Endothelial cell of umbilical vein (primary cell): ENCODE measurements at regions not wholly inside any gene's neighbourhood (a gene's known extent, or its start where the extent isn't known, plus 50 kb on each side); places are given as distances from the start of the nearest gene placed in this dataset.

ENCODE experiments used
- BruUV-seq: library from RNA; stranded (reverse); fragments of 400-500 nt; replicated peaks from 2 replicates; lab custom pipeline; 2021; lab: Mats Ljungman, UMichigan
- CTCF ChIA-PET: fragments of 300-600, 350-600 bp; sonication (Branson Sonifier 250); formaldehyde crosslinking; loops from one replicate; lab custom pipeline; 2021; ENCODE audit warnings: antibody characterized with exemption, inconsistent platforms; lab: Charles Lee
- POLR2A ChIA-PET: fragments of 300-600, 350-600 bp; sonication (Branson Sonifier 250); formaldehyde crosslinking; loops from one replicate; lab custom pipeline; 2021; ENCODE audit warnings: antibody characterized with exemption, inconsistent platforms; lab: Charles Lee
- DNase-seq: peaks from one replicate; pipeline ENCODE4 v3.0.0-alpha.2; 2011; ENCODE audit warnings: low read depth, low spot score
- FAIRE-seq: peaks from 2 replicates; lab custom pipeline; 2011; peaks lifted over from hg19 to GRCh38; lab: Jason Lieb, UNC
- H2AFZ ChIP-seq: 2 replicates; pipeline ENCODE4 v1.6.0; 2012; ENCODE audit warnings: low read depth, low read length, control low read depth, inconsistent platforms
- H3K27ac ChIP-seq: 2 replicates; pipeline ENCODE4 v1.5.1; 2011; ENCODE audit warnings: low read depth, mild to moderate bottlenecking, control low read depth, low read length, moderate library complexity; ENCODE audit not compliant: insufficient read depth
- H3K27me3 ChIP-seq, 2 experiments: 2 replicates each; pipeline versions ENCODE4 v1.6.0 to v1.6.1; 2011; ENCODE audit warnings: low read length in 2 of 2, mixed read lengths in 1 of 2; ENCODE audit not compliant: control insufficient read depth in 2 of 2, insufficient read depth in 2 of 2
- H3K36me3 ChIP-seq, 2 experiments: 2 replicates in 1 of 2; 3 replicates in 1 of 2; pipeline ENCODE4 v1.5.1; 2011; ENCODE audit warnings: low read length in 2 of 2, mild to moderate bottlenecking in 1 of 2, moderate library complexity in 1 of 2; ENCODE audit not compliant: control insufficient read depth in 2 of 2, insufficient read depth in 2 of 2; ENCODE audit errors: extremely low read depth in 1 of 2
- H3K4me1 ChIP-seq: 3 replicates; pipeline ENCODE4 v1.5.1; 2011; ENCODE audit warnings: mild to moderate bottlenecking, low read length; ENCODE audit not compliant: control insufficient read depth, insufficient read depth; ENCODE audit errors: extremely low read depth
- H3K4me2 ChIP-seq: 2 replicates; pipeline ENCODE4 v1.6.1; 2011; ENCODE audit warnings: low read length, control low read depth, mixed read lengths; ENCODE audit not compliant: insufficient read depth
- H3K4me3 ChIP-seq, 3 experiments: fragments of 200-600 bp in 1 of 3; sonication (generic), shearing (Covaris generic) in 1 of 3; replicated peaks in 1 of 3; 2 replicates each; pipeline ENCODE4 v1.5.1; 2011 to 2016; ENCODE audit warnings: control low read depth in 3 of 3, low read length in 3 of 3, mild to moderate bottlenecking in 2 of 3, inconsistent platforms in 1 of 3, low read depth in 1 of 3, moderate library complexity in 1 of 3; ENCODE audit not compliant: insufficient read depth in 1 of 3
- H3K79me2 ChIP-seq: 2 replicates; pipeline ENCODE4 v1.6.0; 2012; ENCODE audit warnings: low read length, inconsistent platforms; ENCODE audit not compliant: control insufficient read depth, insufficient read depth
- H3K9ac ChIP-seq: replicated peaks from 2 replicates; pipeline ENCODE3; 2011; ENCODE audit warnings: low read length, control low read depth; ENCODE audit not compliant: insufficient read depth; ENCODE audit errors: extremely low read depth
- H3K9me1 ChIP-seq: replicated peaks from 3 replicates; pipeline ENCODE4 v1.6.0; 2011; ENCODE audit warnings: mild to moderate bottlenecking, low read length; ENCODE audit not compliant: control insufficient read depth, insufficient read depth; ENCODE audit errors: extremely low read depth
- H3K9me3 ChIP-seq: replicated peaks from 2 replicates; pipeline ENCODE4 v1.5.1; 2012; ENCODE audit warnings: low read length, inconsistent platforms; ENCODE audit not compliant: control insufficient read depth, insufficient read depth
- H4K20me1 ChIP-seq: replicated peaks from 2 replicates; pipeline ENCODE3; 2011; ENCODE audit warnings: mild to moderate bottlenecking, low read length; ENCODE audit not compliant: control insufficient read depth, insufficient read depth; ENCODE audit errors: extremely low read depth
- EZH2 ChIP-seq: IDR thresholded peaks from 2 replicates; pipeline ENCODE4 v1.6.1; 2012; ENCODE audit warnings: borderline replicate concordance, low read depth, mild to moderate bottlenecking, moderate library complexity, low read length, inconsistent platforms; ENCODE audit not compliant: severe bottlenecking
- FOS ChIP-seq: IDR thresholded peaks from 2 replicates; pipeline ENCODE4 v1.6.1; 2011; ENCODE audit warnings: mild to moderate bottlenecking, low read length, moderate library complexity, borderline replicate concordance; ENCODE audit not compliant: insufficient read depth
- GATA2 ChIP-seq: IDR thresholded peaks from 2 replicates; pipeline ENCODE4 v1.7.0; 2011; ENCODE audit warnings: low read depth, mild to moderate bottlenecking, moderate library complexity, mixed read lengths, low read length; ENCODE audit not compliant: insufficient read length, insufficient read depth
- JUN ChIP-seq: IDR thresholded peaks from 2 replicates; pipeline ENCODE4 v1.6.1; 2011; ENCODE audit warnings: borderline replicate concordance, low read depth; ENCODE audit not compliant: insufficient read length, insufficient read depth
- MYC ChIP-seq: IDR thresholded peaks from one replicate; pipeline ENCODE4 v1.6.1; 2011; ENCODE audit warnings: mild to moderate bottlenecking, low read depth, low read length
- POLR2A ChIP-seq: IDR thresholded peaks from 2 replicates; pipeline ENCODE4 v1.6.1; 2012; ENCODE audit warnings: low read depth, mild to moderate bottlenecking, control low read depth, low read length
- POLR2AphosphoS5 ChIP-seq: IDR thresholded peaks from 2 replicates; pipeline ENCODE4 v1.6.1; 2012; ENCODE audit warnings: low read depth, mild to moderate bottlenecking, control low read depth, low read length, moderate library complexity; ENCODE audit not compliant: insufficient read depth
- dilution Hi-C: fragments of 300-500 bp; cut with MboI; formaldehyde crosslinking; loops from one replicate; pipeline ENCODE4 v1.15.0; 2019; ENCODE audit warnings: low sequenced_read_pairs; ENCODE audit not compliant: extremely low pct_ligation_motif_present
- intact Hi-C: fragments of 100-400 bp; cut with micrococcal nuclease; formaldehyde crosslinking; loops from one replicate; pipeline ENCODE4 v1.10.0; 2022
- TF ChIP-seq, protein P1 (sequence below), 2 donors: IDR thresholded peaks; 1 replicate in 1 of 2; 2 replicates in 1 of 2; pipeline ENCODE4 v1.5.1; 2011; ENCODE audit warnings: low read length in 2 of 2, mild to moderate bottlenecking in 2 of 2, moderate library complexity in 2 of 2, control low read depth in 1 of 2, inconsistent platforms in 1 of 2, low read depth in 1 of 2; ENCODE audit not compliant: insufficient read depth in 1 of 2; ENCODE audit errors: extremely low read depth in 1 of 2
- TF ChIP-seq, protein P2 (sequence below): IDR thresholded peaks from 2 replicates; pipeline ENCODE4 v1.6.1; 2011; ENCODE audit not compliant: insufficient read depth, insufficient read length

GRCh38 chr2:145402706-145403277 is 882.9 kb upstream of the ZEB2 start:
- Histone ChIP-seq H3K9me3 (no peaks in the 10 kb centered on the region), H3K4me3 (no peak overlapping the region), H3K9ac (no peak overlapping the region), H3K36me3 (no peaks in the 10 kb centered on the region), H3K4me1 (no peaks in the 10 kb centered on the region), H3K27ac (no peak overlapping the region), H3K79me2 (no peaks in the 10 kb centered on the region), H2AFZ (no peak overlapping the region), H3K9me1 (no peaks in the 10 kb centered on the region), H3K27me3 (no peaks in the 10 kb centered on the region), H4K20me1 (no peaks in the 10 kb centered on the region), H3K4me2 (no peak overlapping the region)
- intact Hi-C loops, result no loop called here
- ChIA-PET POLR2A (no interaction called here), CTCF (no interaction called here)
- DNase-seq (no peak), FAIRE-seq (no peak)
- no TSS peak for BruUV-seq
- TF ChIP-seq FOS (no peak), GATA2 (no peak), POLR2A (no peak), MYC (no peak), JUN (no peak), POLR2AphosphoS5 (no peak), EZH2 (no peak)
- TF ChIP-seq, protein P1, sequence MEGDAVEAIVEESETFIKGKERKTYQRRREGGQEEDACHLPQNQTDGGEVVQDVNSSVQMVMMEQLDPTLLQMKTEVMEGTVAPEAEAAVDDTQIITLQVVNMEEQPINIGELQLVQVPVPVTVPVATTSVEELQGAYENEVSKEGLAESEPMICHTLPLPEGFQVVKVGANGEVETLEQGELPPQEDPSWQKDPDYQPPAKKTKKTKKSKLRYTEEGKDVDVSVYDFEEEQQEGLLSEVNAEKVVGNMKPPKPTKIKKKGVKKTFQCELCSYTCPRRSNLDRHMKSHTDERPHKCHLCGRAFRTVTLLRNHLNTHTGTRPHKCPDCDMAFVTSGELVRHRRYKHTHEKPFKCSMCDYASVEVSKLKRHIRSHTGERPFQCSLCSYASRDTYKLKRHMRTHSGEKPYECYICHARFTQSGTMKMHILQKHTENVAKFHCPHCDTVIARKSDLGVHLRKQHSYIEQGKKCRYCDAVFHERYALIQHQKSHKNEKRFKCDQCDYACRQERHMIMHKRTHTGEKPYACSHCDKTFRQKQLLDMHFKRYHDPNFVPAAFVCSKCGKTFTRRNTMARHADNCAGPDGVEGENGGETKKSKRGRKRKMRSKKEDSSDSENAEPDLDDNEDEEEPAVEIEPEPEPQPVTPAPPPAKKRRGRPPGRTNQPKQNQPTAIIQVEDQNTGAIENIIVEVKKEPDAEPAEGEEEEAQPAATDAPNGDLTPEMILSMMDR (IDR thresholded peaks at IDR 0.05; ENCODE audit: extremely low read depth in 1 of 2, insufficient read depth in 1 of 2, low read depth in 1 of 2, low read length in 2 of 2), result no peak
- TF ChIP-seq, protein P2, sequence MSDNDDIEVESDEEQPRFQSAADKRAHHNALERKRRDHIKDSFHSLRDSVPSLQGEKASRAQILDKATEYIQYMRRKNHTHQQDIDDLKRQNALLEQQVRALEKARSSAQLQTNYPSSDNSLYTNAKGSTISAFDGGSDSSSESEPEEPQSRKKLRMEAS, result no peak
- dilution Hi-C loops, result no loop called here
